DOHH2 (cell line): ENCODE measurements at regions not wholly inside any gene's neighbourhood (a gene's known extent, or its start where the extent isn't known, plus 50 kb on each side); places are given as distances from the start of the nearest gene placed in this dataset.

Experiments
- H3F3A ChIP-seq: fragments of 200-600 bp; sonication (generic), shearing (Covaris generic); 2 replicates; pipeline ENCODE4 v1.6.0; 2016; ENCODE audit warnings: antibody characterized with exemption, mild to moderate bottlenecking; ENCODE audit not compliant: control insufficient read depth, insufficient read depth
- H3K27ac ChIP-seq: fragments of 200-600 bp; sonication (generic); 2 replicates; pipeline ENCODE4 v1.5.1; 2014; ENCODE audit warnings: low read depth, mild to moderate bottlenecking, low read length, moderate library complexity
- H3K27me3 ChIP-seq: fragments of 200-600 bp; sonication (generic); 2 replicates; pipeline ENCODE4 v1.6.1; 2014; ENCODE audit warnings: mild to moderate bottlenecking, low read length, mixed read lengths; ENCODE audit not compliant: control insufficient read depth
- H3K36me3 ChIP-seq: fragments of 200-600 bp; sonication (generic); 2 replicates; pipeline ENCODE4 v1.6.1; 2014; ENCODE audit warnings: mild to moderate bottlenecking, low read length, moderate library complexity, mixed read lengths; ENCODE audit not compliant: control insufficient read depth
- H3K4me1 ChIP-seq: fragments of 200-600 bp; sonication (generic); 2 replicates; pipeline ENCODE4 v1.6.1; 2014; ENCODE audit warnings: mild to moderate bottlenecking, low read length, mixed read lengths; ENCODE audit not compliant: control insufficient read depth
- H3K4me2 ChIP-seq: fragments of 200-600 bp; sonication (generic); 2 replicates; pipeline ENCODE4 v1.6.0; 2014; ENCODE audit warnings: mild to moderate bottlenecking, low read length, moderate library complexity
- H3K4me3 ChIP-seq: fragments of 200-600 bp; sonication (generic); 2 replicates; pipeline ENCODE4 v1.5.1; 2014; ENCODE audit warnings: mild to moderate bottlenecking, low read length, mixed read lengths
- H3K79me2 ChIP-seq: fragments of 200-600 bp; sonication (generic); 2 replicates; pipeline ENCODE4 v1.6.1; 2014; ENCODE audit warnings: mild to moderate bottlenecking, low read length, mixed read lengths; ENCODE audit not compliant: control insufficient read depth
- H3K9me2 ChIP-seq: fragments of 200-600 bp; sonication (generic); replicated peaks from 2 replicates; pipeline ENCODE4 v1.6.1; 2014; ENCODE audit warnings: mild to moderate bottlenecking, low read length, mixed read lengths; ENCODE audit not compliant: control insufficient read depth
- H3K9me3 ChIP-seq: fragments of 200-600 bp; sonication (generic); 2 replicates; pipeline ENCODE4 v1.6.1; 2014; ENCODE audit warnings: antibody characterized with exemption, low read length, mixed read lengths; ENCODE audit not compliant: control insufficient read depth, insufficient read depth
- H4K20me1 ChIP-seq: fragments of 200-600 bp; sonication (generic); 2 replicates; pipeline ENCODE4 v1.6.0; 2014; ENCODE audit warnings: low read depth, mild to moderate bottlenecking, antibody characterized with exemption, low read length, moderate library complexity; ENCODE audit not compliant: control insufficient read depth, insufficient read depth
- EZH2phosphoT487 ChIP-seq: fragments of 200-600 bp; sonication (generic); IDR thresholded peaks from 2 replicates; pipeline ENCODE4 v1.6.1; 2017; ENCODE audit warnings: borderline replicate concordance, mild to moderate bottlenecking, antibody characterized with exemption, low read length, moderate library complexity, mixed read lengths
- TF ChIP-seq, protein P1 (sequence below): fragments of 200-600 bp; sonication (generic); IDR thresholded peaks from one replicate; pipeline ENCODE4 v1.5.1; 2014; ENCODE audit warnings: antibody characterized with exemption, mild to moderate bottlenecking, low read depth, low read length; ENCODE audit not compliant: poor library complexity, severe bottlenecking

DNA sequence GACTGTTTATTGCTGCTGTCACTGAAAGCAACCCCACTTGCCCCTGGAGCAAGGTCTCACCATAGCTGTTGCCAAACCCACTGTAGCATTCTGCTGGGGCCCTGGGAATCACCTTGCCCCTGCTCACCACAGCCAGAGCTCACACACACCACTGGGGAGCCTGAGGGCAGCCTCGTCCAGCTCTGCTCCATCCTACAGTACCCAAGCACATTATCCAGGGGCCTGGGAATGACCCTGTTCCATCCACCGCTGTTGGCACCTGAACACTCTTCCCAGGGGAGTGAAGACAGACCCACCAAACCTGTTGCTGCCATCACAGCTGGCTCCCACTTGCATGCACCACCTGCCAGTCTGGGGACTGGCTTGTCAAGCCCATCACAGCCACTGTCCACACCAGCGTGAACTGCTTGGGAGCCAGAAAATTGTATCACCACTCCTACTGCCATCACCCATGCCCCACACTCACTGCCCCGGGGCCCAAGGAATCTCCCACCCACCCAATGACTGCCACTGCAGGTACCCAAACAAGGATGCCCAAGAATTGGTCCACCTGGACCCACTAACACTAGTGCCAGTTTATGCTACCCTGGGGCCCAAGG lies 811.3 kb downstream of the KLHL13 start:
- H3K4me1 ChIP-seq: no peaks in the 10 kb centered on the region
- no peak overlapping the region for H3K27ac ChIP-seq
- no peaks in the 10 kb centered on the region for H4K20me1 ChIP-seq
- H3F3A ChIP-seq: no peaks in the 10 kb centered on the region
- no peaks in the 10 kb centered on the region for H3K79me2 ChIP-seq
- no peaks in the 10 kb centered on the region for H3K36me3 ChIP-seq
- TF ChIP-seq EZH2phosphoT487: no peak
- TF ChIP-seq, protein P1, sequence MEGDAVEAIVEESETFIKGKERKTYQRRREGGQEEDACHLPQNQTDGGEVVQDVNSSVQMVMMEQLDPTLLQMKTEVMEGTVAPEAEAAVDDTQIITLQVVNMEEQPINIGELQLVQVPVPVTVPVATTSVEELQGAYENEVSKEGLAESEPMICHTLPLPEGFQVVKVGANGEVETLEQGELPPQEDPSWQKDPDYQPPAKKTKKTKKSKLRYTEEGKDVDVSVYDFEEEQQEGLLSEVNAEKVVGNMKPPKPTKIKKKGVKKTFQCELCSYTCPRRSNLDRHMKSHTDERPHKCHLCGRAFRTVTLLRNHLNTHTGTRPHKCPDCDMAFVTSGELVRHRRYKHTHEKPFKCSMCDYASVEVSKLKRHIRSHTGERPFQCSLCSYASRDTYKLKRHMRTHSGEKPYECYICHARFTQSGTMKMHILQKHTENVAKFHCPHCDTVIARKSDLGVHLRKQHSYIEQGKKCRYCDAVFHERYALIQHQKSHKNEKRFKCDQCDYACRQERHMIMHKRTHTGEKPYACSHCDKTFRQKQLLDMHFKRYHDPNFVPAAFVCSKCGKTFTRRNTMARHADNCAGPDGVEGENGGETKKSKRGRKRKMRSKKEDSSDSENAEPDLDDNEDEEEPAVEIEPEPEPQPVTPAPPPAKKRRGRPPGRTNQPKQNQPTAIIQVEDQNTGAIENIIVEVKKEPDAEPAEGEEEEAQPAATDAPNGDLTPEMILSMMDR: no peak
- H3K4me3 ChIP-seq: no peak overlapping the region
- no peak overlapping the region for H3K4me2 ChIP-seq
- no peaks in the 10 kb centered on the region for H3K27me3 ChIP-seq
- no peaks in the 10 kb centered on the region for H3K9me3 ChIP-seq
- no peaks in the 10 kb centered on the region for H3K9me2 ChIP-seq

DNA sequence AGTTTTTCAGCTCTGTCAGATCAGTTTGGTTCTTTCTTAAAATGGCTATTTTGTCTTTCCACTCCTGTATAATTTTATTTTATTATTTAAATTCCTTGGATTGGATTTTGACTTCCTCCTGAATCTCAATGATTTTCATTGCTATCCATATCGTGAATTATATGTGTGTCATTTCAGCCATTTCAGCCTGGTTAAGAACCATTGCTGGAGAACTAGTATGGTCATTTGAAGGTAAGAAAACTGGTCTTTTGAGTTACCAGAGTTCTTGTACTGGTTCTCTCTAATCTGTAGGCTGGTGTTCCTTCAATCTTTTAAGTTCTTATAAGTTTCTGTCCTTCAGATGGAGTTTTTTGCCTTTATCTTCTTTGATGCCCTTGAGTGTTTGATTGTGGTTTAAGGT lies 815.5 kb downstream of the KLHL13 start:
- Histone ChIP-seq H4K20me1 (no peaks in the 10 kb centered on the region), H3F3A (no peaks in the 10 kb centered on the region), H3K27me3 (no peaks in the 10 kb centered on the region), H3K79me2 (no peaks in the 10 kb centered on the region), H3K4me3 (no peak overlapping the region), H3K9me2 (no peaks in the 10 kb centered on the region), H3K4me1 (no peaks in the 10 kb centered on the region), H3K9me3 (no peaks in the 10 kb centered on the region), H3K4me2 (no peak overlapping the region), H3K36me3 (no peaks in the 10 kb centered on the region), H3K27ac (no peak overlapping the region)
- no peak for TF ChIP-seq EZH2phosphoT487
- TF ChIP-seq, protein P1: no peak

DNA sequence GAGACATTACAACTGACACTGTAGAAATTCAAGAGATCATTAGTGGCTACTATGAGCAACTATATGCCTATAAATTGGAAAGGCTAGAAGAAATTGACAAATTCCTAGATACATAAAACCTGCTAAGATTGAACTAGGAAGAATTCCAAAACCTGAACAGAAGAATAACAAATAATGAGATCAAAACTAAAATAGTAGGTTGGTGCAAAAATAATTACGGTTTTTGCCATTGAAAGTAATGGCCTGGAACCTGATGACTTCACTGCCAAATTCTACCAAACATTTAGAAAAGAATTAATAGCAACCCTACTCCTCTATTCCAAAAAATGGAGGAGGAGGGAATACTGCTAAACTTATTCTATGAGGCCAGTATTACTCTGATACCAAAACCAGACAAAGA lies 824.9 kb downstream of the KLHL13 start:
- no peaks in the 10 kb centered on the region for H3K36me3 ChIP-seq
- no peaks in the 10 kb centered on the region for H3K27me3 ChIP-seq
- H3K4me1 ChIP-seq: no peaks in the 10 kb centered on the region
- H4K20me1 ChIP-seq: no peaks in the 10 kb centered on the region
- H3K4me2 ChIP-seq: no peak overlapping the region
- no peaks in the 10 kb centered on the region for H3K79me2 ChIP-seq
- no peaks in the 10 kb centered on the region for H3F3A ChIP-seq
- no peak for TF ChIP-seq EZH2phosphoT487
- TF ChIP-seq, protein P1: no peak
- H3K9me2 ChIP-seq: no peaks in the 10 kb centered on the region
- H3K27ac ChIP-seq: no peak overlapping the region
- H3K4me3 ChIP-seq: no peak overlapping the region
- no peaks in the 10 kb centered on the region for H3K9me3 ChIP-seq
